GM19455 (cell line): ENCODE measurements at regions not wholly inside any gene's neighbourhood (a gene's known extent, or its start where the extent isn't known, plus 50 kb on each side); places are given as distances from the start of the nearest gene placed in this dataset.

ENCODE experiments used
- ATAC-seq: cut with Tn5 transposase; IDR thresholded peaks from one replicate; pipeline ENCODE4 v1.9.1; 2021; ENCODE audit not compliant: unreplicated experiment

GRCh38 chr13:34764246-34764645 lies 177.8 kb upstream of the NBEA start:
- no peak for ATAC-seq

GRCh38 chr13:34765446-34766180 lies 176.5 kb upstream of the NBEA start:
- ATAC-seq = no peak

GRCh38 chr13:34767778-34768177 lies 174.3 kb upstream of the NBEA start:
- no peak for ATAC-seq

GRCh38 chr13:34772206-34772605 lies 169.9 kb upstream of the NBEA start:
- ATAC-seq = no peak

GRCh38 chr13:34772881-34773280 lies 169.2 kb upstream of the NBEA start:
- ATAC-seq = no peak

- no peak for ATAC-seq
These were observed 165.6 kb upstream of the NBEA start for GRCh38 chr13:34776390-34776981.

GRCh38 chr13:34777089-34777913 lies 164.8 kb upstream of the NBEA start:
- no peak for ATAC-seq

- ATAC-seq = no peak
These were observed 164.2 kb upstream of the NBEA start for GRCh38 chr13:34777914-34778303.

- ATAC-seq = no peak
These were observed 162.9 kb upstream of the NBEA start for GRCh38 chr13:34779171-34779570.

- no peak for ATAC-seq
These were observed 148.8 kb upstream of the NBEA start for GRCh38 chr13:34793301-34793700.

- ATAC-seq = no peak
These were observed 138.3 kb upstream of the NBEA start for GRCh38 chr13:34803756-34804155.

GRCh38 chr13:34805347-34805746 lies 136.7 kb upstream of the NBEA start:
- ATAC-seq = no peak

- no peak for ATAC-seq
These were observed 133.4 kb upstream of the NBEA start for GRCh38 chr13:34808649-34809048.

GRCh38 chr13:34810996-34811395 lies 131.1 kb upstream of the NBEA start:
- no peak for ATAC-seq

GRCh38 chr13:34815526-34815925 lies 126.5 kb upstream of the NBEA start:
- ATAC-seq = no peak

GRCh38 chr13:34816245-34816884 lies 125.7 kb upstream of the NBEA start:
- ATAC-seq = no peak

- no peak for ATAC-seq
These were observed 125.0 kb upstream of the NBEA start for GRCh38 chr13:34816908-34817665.

GRCh38 chr13:34822650-34823049 lies 119.4 kb upstream of the NBEA start:
- ATAC-seq = no peak

- no peak for ATAC-seq
These were observed 115.6 kb upstream of the NBEA start for GRCh38 chr13:34826432-34826831.

- ATAC-seq = no peak
These were observed 108.4 kb upstream of the NBEA start for GRCh38 chr13:34833562-34834182.
